OCI-LY7 (cell line): ENCODE measurements at regions not wholly inside any gene's neighbourhood (a gene's known extent, or its start where the extent isn't known, plus 50 kb on each side); places are given as distances from the start of the nearest gene placed in this dataset.

Source experiments
- BruUV-seq: library from RNA; stranded (reverse); fragments of 400-500 nt; replicated peaks from 2 replicates; lab custom pipeline; 2021; lab: Mats Ljungman, UMichigan
- CTCF ChIA-PET: fragments of 300-600 bp; sonication (Branson Sonifier 250); formaldehyde crosslinking; loops from one replicate; lab custom pipeline; 2022; ENCODE audit warnings: antibody characterized with exemption; ENCODE audit not compliant: unreplicated experiment; lab: Charles Lee
- POLR2A ChIA-PET: fragments of 300-600 bp; sonication (Branson Sonifier 250); formaldehyde crosslinking; loops from one replicate; lab custom pipeline; 2022; ENCODE audit warnings: antibody characterized with exemption; lab: Charles Lee
- DNase-seq: peaks from one replicate; pipeline ENCODE4 v3.0.0-alpha.2; 2015; ENCODE audit warnings: low spot score
- H2AFZ ChIP-seq: fragments of 200-600 bp; sonication (generic), shearing (Covaris generic); 2 replicates; pipeline ENCODE4 v1.6.1; 2014; ENCODE audit warnings: mild to moderate bottlenecking, antibody characterized with exemption, low read length, moderate library complexity
- H3K27ac ChIP-seq: fragments of 200-600 bp; sonication (generic); 2 replicates; pipeline ENCODE4 v1.5.1; 2014; ENCODE audit warnings: mixed run types, low read depth, mild to moderate bottlenecking, moderate library complexity, low read length, inconsistent platforms; ENCODE audit not compliant: poor library complexity, severe bottlenecking
- H3K36me3 ChIP-seq: fragments of 200-600 bp; sonication (generic); 2 replicates; pipeline ENCODE4 v1.6.1; 2014; ENCODE audit warnings: mild to moderate bottlenecking, antibody characterized with exemption, low read length, moderate library complexity, mixed read lengths; ENCODE audit not compliant: insufficient read depth
- H3K4me1 ChIP-seq: fragments of 200-600 bp; sonication (generic); 2 replicates; pipeline ENCODE4 v1.5.1; 2014; ENCODE audit warnings: mild to moderate bottlenecking, low read length; ENCODE audit not compliant: insufficient read depth, poor library complexity, severe bottlenecking
- H3K4me2 ChIP-seq: fragments of 200-600 bp; sonication (generic); 2 replicates; pipeline ENCODE4 v1.6.1; 2014; ENCODE audit warnings: mild to moderate bottlenecking, low read length
- H3K4me3 ChIP-seq: fragments of 200-600 bp; sonication (generic); 2 replicates; pipeline ENCODE4 v1.5.1; 2014; ENCODE audit warnings: mild to moderate bottlenecking, low read depth, low read length; ENCODE audit not compliant: poor library complexity, severe bottlenecking
- H3K79me2 ChIP-seq: fragments of 200-600 bp; sonication (generic); 2 replicates; pipeline ENCODE4 v1.6.1; 2016; ENCODE audit warnings: low read depth, mild to moderate bottlenecking, low read length, moderate library complexity, mixed read lengths; ENCODE audit not compliant: insufficient read depth
- H3K9me2 ChIP-seq: fragments of 200-600 bp; sonication (generic); 2 replicates; pipeline ENCODE4 v1.6.1; 2016; ENCODE audit warnings: mild to moderate bottlenecking, low read length, mixed read lengths; ENCODE audit not compliant: insufficient read depth
- H3K9me3 ChIP-seq: fragments of 200-600 bp; sonication (generic); 2 replicates; pipeline ENCODE4 v1.6.1; 2014; ENCODE audit warnings: mild to moderate bottlenecking, mixed run types, low read length, mixed read lengths
- H4K20me1 ChIP-seq: fragments of 200-600 bp; sonication (generic); 2 replicates; pipeline ENCODE4 v1.6.1; 2014; ENCODE audit warnings: mild to moderate bottlenecking, antibody characterized with exemption, low read length, moderate library complexity, mixed read lengths; ENCODE audit not compliant: insufficient read depth
- EZH2phosphoT487 ChIP-seq: fragments of 200-600 bp; sonication (generic); IDR thresholded peaks from 2 replicates; pipeline ENCODE4 v1.6.1; 2018; ENCODE audit warnings: low read depth, borderline replicate concordance, mild to moderate bottlenecking, mixed run types, antibody characterized with exemption, low read length, moderate library complexity, mixed read lengths
- intact Hi-C: fragments of 100-400 bp; cut with micrococcal nuclease; formaldehyde crosslinking; loops from one replicate; pipeline ENCODE4 v1.10.0; 2022; ENCODE audit not compliant: unreplicated experiment
- TF ChIP-seq, protein P1 (sequence below): fragments of 200-600 bp; sonication (generic); conservative IDR thresholded peaks from 2 replicates; pipeline ENCODE4 v1.5.1; 2014; ENCODE audit warnings: mild to moderate bottlenecking, antibody characterized with exemption, low read length, moderate library complexity, mixed read lengths

- ChIA-PET POLR2A (no interaction called here), CTCF (no interaction called here)
- BruUV-seq = no TSS peak
- Histone ChIP-seq H3K79me2 (no peaks in the 10 kb centered on the region), H3K27ac (no peak overlapping the region), H3K4me3 (no peak overlapping the region), H3K9me2 (no peaks in the 10 kb centered on the region), H3K36me3 (no peaks in the 10 kb centered on the region), H3K4me2 (no peak overlapping the region), H2AFZ (no peak overlapping the region), H3K9me3 (no peaks in the 10 kb centered on the region), H4K20me1 (no peaks in the 10 kb centered on the region), H3K4me1 (peaks cover 8% of the 10 kb centered on the region)
- TF ChIP-seq, protein P1, sequence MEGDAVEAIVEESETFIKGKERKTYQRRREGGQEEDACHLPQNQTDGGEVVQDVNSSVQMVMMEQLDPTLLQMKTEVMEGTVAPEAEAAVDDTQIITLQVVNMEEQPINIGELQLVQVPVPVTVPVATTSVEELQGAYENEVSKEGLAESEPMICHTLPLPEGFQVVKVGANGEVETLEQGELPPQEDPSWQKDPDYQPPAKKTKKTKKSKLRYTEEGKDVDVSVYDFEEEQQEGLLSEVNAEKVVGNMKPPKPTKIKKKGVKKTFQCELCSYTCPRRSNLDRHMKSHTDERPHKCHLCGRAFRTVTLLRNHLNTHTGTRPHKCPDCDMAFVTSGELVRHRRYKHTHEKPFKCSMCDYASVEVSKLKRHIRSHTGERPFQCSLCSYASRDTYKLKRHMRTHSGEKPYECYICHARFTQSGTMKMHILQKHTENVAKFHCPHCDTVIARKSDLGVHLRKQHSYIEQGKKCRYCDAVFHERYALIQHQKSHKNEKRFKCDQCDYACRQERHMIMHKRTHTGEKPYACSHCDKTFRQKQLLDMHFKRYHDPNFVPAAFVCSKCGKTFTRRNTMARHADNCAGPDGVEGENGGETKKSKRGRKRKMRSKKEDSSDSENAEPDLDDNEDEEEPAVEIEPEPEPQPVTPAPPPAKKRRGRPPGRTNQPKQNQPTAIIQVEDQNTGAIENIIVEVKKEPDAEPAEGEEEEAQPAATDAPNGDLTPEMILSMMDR = no peak
- TF ChIP-seq EZH2phosphoT487 = no peak
- intact Hi-C loops = no loop called here
- no peak for DNase-seq
These were observed 83.3 kb downstream of the ATXN7L3B start for GRCh38 chr12:74620921-74621320.

GRCh38 chr12:74624201-74624600, 86.6 kb downstream of the ATXN7L3B start:
- Histone ChIP-seq H3K27ac (no peak overlapping the region), H4K20me1 (no peaks in the 10 kb centered on the region), H3K36me3 (no peaks in the 10 kb centered on the region), H3K79me2 (no peaks in the 10 kb centered on the region), H3K4me1 (peaks cover 29% of the 10 kb centered on the region), H3K4me2 (no peak overlapping the region), H2AFZ (no peak overlapping the region), H3K9me2 (no peaks in the 10 kb centered on the region), H3K9me3 (no peaks in the 10 kb centered on the region), H3K4me3 (no peak overlapping the region)
- TF ChIP-seq EZH2phosphoT487 = no peak
- TF ChIP-seq, protein P1 = no peak
- BruUV-seq = no TSS peak
- CTCF ChIA-PET = no interaction called here
- intact Hi-C loops = no loop called here
- no peak for DNase-seq
- POLR2A ChIA-PET = interaction anchor here (1.6 kb wide), 1 partner anchor 17 kb away, joined by 3 read pairs; no protein-coding TSS in a partner anchor

- peak overlapping the region; percentile 49; the same call in 1 of the 2 replicates for H2AFZ ChIP-seq
- H3K27ac ChIP-seq = peak overlapping the region; percentile 43
- CTCF ChIA-PET = no interaction called here
- POLR2A ChIA-PET = no interaction called here
- H3K4me3 ChIP-seq = no peak overlapping the region
- H3K9me2 ChIP-seq = no peaks in the 10 kb centered on the region
- TF ChIP-seq EZH2phosphoT487 = no peak
- TF ChIP-seq, protein P1 = no peak
- DNase-seq = peak; percentile 20
- BruUV-seq = no TSS peak
- intact Hi-C loops = loop anchor here (5.0 kb wide), 1 partner anchor 89 kb away; the partner anchor contains the start of gene ATXN7L3B
- H4K20me1 ChIP-seq = no peaks in the 10 kb centered on the region
- H3K36me3 ChIP-seq = no peaks in the 10 kb centered on the region
- H3K9me3 ChIP-seq = no peaks in the 10 kb centered on the region
- no peaks in the 10 kb centered on the region for H3K79me2 ChIP-seq
- peaks cover 29% of the 10 kb centered on the region for H3K4me1 ChIP-seq
- peak overlapping the region; percentile 49 for H3K4me2 ChIP-seq
These were observed 88.8 kb downstream of the ATXN7L3B start for GRCh38 chr12:74626397-74626796.
